ENCODE measurements at regions not wholly inside any gene's neighbourhood (a gene's known extent, or its start where the extent isn't known, plus 50 kb on each side); places are given as distances from the start of the nearest gene placed in this dataset.

DNA sequence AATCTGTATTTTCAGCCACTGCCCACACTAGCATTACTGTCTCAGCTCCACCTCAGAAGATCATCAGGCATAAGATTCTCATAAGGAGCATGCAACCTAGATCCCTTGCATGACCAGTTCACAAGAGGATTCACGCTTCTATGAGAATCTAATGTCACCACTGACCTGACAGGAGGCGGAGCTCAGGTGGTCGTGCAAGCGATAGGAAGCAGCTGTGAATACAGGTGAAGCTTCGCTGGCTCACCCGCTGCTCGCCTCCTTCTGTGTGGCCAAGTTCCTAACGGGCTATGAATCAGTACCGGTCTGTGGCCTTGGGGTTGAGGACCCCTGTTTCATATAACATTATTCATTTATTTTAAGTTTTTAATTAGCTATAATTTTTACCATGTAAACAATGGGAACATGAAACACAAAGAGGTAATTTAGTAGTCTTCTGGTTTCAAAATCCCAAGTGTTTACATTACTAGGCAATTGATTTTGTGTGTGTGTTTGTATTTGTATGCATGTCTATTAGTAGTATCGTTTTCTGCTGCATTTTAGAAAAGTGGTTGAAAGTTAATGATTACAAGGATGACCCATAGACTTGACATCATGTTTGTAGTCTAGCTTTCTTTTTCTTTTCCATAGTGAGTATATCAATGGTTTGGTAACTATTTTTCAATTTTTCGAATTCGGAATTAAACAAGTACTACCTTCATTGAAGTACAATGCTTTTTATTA is 159.4 kb downstream of the TENT4A start:
- DNase-seq, result no peak

DNA sequence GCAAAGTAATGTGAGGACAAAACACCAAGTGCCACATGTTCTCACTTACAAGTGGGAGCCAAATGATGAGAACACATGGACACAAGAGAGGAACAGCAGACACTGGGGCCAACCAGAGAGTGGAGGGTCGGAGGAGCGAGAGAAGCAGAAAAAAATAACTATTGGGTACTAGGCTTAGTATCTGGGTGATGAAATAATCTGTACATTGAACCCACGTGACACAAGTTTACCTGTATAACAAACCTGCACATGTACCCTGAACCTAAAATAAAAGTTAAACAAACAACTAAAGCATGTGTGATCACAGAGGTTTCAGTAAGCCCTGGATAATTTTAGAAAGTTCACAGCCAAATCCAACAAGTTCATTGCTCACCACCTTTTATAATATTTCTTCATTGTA is 160.1 kb downstream of the TENT4A start:
- no peak for DNase-seq

DNA sequence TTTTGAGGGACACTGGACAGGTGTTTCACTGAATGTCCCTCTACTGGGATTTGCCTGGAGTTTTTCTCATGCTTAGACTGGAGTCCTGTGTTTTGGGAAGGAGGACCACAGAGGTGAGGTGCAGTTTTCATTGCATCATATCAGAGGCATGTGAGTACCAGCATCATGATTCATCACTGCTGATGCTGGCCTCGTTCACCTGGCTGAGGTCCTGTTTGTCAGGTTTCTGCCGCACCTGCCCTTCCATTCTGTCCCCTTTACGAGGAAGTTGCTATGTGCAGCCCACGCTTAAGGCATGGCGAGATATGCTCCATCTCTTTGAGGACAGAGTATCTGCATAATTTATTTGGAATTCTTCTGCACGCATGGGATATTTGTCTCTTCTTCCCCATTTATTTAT is 162.1 kb downstream of the TENT4A start:
- no peak for DNase-seq

DNA sequence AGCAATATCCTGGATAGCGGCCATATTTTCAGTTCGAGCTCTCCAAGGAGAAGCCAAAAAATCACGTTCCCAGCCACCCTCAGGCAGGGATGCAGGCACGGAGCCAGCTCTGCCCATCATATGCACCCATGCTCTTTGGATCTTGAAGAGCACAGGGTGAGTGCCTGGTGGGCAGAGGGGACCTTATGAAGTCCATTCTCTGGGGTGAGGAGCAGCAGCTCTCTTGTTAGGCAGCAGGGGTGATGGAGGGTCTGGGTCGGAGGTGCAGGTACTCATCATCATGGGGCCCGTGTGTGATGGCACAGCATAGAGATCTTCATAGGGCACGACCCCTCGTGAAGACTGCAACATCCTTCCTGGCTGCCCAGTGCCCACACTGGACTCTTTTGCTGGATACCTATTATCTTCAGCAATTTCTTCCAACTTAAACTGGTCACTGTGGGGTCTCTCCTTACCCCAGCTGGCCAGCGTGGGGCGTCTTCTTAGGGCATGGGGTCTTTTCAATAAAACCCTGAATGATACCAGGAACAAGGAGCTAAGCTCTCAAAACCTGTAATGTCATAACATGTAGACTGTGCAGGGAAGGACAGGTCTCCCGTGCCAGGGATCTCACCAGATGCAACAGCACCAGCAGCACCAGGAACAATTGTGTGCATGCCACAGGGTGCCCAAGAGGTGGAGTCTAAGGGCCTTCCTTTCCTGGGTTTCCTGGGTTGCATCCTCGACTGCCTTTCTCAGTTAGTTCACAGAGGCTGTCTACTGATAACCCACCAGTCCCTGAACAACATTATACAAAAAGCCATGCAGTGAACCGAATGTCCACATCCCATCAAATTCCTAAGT is 165.0 kb downstream of the TENT4A start:
- no peak for DNase-seq

DNA sequence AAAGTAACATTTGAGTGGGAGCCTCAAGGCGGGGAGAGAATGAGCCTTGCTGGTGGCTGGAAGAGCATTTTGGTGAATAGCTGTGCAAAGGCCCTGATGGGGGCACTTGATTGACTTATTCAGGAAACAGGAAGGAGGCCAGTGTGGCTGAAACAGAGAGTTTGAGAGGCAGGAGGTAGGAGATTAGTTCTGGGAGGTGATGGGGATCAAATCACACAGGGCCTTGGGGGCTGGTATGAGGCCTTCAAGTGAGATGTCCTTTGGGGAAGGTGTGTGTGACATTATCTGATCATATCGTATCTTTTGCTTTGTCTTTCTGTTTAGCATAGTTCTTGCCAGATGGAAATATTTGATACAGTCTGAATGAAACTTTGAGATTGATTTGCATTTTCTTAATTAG is 172.3 kb downstream of the TENT4A start:
- no peak for DNase-seq

DNA sequence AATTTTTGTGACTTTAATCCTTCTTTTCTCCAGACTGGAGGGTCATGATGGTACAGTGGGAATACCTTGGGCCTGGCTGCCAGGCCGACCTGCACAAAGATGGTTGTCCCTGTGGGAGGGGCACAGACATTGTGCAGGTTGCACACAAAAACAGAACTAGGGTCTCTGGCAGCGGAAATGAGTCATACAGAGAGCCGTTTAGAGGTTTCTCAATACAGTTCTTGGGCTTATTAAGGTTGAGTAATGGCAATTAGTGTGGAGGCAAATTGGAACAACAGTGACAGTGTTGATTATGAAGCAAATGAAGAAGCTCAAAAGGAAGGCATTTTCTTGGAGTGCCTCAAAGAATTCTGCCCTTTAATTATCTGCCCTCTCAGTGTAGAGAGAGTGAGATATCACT is 173.6 kb downstream of the TENT4A start:
- no peak for DNase-seq

DNA sequence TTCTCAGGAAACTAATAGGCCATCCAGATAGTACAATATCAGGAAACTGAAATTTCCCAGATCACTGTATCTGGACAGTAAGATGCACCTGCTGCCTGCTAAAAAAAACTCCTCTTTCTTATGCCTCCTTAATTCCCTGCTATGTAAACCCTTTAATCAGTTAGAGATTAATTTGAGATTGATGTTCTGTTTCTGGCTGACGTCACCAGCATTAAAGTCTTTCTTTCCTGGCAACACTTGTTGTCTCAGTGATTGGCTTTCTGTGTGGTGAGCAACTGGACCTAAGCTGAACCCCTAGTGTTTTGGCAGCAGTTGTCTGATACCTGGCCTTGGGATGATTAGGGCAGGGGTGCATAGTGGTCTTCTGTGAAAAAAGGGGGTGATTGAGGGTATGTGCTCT is 175.8 kb downstream of the TENT4A start:
- DNase-seq, result no peak

DNA sequence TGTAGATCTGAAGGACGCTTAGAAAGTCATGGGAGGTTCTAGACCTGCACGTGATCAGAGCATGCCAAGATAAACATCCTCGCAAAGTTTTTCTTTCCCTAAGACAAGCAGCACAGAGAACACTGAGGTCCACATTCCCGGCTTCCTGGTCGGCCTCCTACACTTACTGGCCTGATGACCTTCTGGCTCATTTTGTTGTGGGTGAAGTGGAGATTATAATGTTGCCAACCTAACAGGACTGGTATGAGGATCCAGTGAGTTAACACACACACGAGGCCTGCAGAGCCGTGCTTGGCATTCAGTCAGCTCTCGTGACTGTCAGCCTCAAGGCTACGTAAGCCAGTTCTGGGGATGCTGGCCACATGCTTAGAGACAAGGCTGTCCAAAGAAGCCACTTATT is 186.0 kb downstream of the TENT4A start:
- DNase-seq, result no peak

DNA sequence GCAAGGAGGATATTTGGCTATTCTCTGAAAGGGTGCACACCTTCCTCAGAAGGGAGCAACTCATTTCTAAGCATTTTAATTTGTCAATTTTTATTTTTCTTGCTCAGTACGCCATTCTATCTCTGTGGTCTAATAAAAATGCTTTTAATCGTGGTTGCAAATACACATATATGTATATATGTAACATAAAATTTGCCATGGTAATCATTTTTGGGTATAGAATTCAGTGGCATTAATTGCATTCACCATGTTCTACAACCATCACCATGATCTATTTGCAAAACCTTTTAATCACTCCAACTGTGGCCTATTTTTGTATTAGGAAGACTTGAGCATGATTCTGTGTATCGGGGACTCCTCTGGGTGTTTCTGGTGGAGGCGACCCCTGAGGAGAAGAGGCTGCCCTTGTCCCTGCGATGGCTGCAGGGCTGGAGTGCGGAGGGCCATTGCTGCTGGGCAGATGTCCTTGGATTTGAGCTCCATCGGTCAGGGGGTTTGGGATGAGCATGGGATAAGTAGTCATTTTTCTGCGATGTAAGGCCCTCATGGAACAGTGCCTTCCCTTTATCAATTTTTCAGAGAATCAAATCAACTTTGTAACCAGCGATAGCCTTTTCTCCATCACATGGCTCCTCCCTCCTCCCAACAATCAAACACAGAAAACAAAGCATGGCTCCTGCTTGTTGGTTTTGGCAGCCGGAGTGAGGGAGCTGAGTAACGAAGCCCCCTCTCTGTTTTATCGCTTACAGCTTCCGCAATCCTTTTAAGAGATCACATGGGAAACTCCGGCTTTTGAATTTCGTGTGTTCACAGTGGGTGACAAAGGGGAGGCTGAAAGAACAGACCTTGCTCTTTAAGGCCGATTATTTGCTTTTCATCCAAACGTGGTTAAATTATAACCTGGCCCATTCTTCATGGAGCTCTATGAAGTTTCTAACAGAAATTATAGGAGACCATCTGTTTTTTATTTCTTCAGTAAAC is 187.3 kb downstream of the TENT4A start:
- DNase-seq, result peak; percentile 99

DNA sequence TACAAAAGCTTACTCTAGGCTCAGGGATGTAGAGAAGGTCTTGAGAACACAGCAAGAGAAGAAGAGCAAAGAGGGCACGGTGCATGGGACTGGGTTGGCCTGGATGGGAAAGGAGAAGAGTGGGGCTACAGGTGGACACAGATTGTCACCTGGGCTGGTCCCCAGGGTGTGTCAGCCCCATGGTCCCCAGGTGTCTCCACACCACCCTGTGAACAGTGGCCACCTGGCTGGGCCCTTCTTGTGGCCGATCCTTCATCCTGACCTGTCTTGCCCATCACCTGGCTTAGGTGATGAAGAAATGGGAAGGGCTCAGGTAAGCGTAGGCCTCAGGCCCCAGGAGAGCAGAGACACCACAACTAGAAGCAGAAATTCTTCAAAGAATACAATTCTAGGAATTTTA is 188.9 kb downstream of the TENT4A start:
- DNase-seq, result no peak

DNA sequence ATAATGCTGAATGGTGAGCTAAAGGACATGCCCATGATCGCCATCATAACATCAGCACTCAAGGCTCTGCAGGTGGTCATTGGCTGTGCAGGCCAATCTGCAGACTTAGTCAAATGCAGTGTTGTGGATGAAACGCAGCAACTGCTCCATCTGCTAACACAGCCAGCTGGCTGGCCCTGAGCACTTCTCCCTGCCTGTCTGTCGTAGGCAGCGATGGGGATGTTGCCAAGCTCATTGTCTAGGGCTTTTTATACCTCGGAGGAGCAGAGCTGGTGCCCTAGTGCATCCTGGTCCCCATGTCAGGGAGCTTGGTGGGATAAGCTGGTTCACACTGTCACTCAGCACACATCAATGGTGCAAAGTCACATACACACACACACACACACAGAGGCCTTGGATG is 189.4 kb downstream of the TENT4A start:
- peak; percentile 98 for DNase-seq

DNA sequence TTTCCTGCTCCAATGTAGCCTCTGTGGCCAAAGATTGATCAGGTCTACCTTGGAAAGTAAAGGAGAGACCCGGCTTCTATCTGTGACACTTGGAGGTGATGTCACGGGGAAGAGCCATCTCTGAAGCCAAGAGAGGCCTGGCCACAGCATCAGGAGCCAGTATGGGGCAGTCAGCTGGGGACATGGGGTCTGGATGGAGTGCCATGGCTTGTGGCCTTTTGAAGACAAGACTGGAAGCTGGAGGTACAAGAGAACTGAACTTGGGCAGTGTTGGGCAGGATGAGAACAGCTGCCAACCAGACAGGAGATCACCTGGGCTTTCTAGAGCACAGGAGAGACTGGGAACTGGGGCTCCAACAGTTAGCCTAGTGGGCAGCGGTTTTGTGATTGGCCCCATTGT is 190.7 kb downstream of the TENT4A start:
- DNase-seq, result no peak

DNA sequence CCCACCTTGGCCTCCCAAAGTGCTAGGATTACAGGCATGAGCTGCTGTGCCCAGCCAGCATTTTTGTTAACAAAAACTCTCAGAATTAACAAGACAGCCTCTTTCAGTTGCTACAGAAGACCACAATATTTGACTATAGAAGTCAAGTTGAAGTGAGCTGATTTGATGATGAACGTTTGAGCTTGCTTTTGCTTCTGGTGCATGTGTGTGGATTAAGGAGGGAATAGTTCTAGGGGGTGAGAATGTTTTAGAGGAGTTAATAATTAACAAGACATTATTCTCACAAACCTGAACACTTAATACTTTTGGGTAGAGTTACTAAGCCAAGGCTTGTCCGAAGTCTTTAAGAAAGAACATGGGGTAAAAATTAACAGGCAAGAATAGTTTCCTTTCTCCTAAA is 191.6 kb downstream of the TENT4A start:
- DNase-seq, result no peak

DNA sequence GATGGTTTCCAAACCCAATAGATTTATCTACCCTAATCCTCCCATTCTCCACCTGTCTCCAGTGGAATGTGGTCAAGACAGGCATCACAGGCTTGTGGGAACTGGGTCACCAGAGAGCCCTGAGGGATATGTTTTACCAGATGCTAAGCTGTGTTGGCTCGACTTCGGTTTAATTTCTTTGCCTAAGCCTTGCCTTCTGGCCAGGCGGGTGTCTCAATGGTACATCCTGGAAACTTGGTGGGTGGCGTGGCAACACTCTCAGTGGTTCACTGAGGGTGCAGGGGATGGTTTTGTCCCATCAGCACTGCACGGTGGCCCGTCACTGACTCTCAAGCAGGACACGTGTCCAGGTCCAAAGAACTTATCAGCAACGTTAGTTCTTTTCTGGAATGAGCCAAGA is 192.2 kb downstream of the TENT4A start:
- DNase-seq, result no peak

DNA sequence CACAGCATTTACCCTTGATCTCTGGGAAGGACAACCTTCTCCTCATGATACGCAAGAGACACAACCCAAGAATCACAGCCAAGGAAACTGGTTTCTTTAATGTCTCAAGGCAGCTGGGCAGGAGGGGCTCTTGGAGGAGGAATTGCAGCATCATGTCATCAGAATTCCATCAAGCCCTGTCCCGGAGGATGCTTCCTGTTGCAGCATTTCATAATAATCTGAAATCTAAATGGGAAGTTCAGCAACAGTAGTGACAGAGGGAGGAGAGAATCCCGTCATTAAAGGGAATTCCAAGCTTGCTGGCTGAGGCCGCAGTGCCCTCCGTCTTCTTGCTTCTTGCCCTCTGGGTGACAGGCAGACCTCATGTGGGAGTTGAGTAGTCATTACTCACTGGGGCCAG is 192.7 kb downstream of the TENT4A start:
- no peak for DNase-seq

DNA sequence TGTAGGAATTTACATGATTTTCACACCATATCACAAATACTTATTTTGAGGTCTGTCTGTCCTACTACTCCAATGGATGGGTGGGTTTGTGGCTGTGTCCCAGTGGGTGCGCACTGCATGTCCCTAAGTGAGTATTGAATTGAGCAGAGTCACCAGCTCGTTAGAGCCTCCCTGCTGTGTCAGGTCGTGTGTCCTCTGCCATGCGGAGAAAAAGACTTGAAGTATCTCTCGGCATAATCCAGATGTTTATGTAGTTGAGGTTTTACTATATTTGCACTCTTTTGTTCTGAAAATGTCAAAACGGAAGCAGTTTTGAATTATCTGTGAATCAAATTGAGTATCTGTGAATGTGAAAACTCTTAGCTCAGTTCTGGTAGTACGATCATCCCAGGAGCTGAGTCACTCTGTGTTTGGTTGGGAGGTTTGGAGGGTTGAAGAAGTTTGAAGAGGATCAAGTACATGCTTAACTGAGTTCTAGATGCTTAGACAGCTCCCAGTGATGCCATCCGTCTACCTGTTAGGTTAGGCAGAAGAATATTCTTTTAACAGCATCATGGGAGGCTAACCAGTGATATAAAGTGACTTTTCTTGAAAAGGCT is 194.2 kb downstream of the TENT4A start:
- no peak for DNase-seq

DNA sequence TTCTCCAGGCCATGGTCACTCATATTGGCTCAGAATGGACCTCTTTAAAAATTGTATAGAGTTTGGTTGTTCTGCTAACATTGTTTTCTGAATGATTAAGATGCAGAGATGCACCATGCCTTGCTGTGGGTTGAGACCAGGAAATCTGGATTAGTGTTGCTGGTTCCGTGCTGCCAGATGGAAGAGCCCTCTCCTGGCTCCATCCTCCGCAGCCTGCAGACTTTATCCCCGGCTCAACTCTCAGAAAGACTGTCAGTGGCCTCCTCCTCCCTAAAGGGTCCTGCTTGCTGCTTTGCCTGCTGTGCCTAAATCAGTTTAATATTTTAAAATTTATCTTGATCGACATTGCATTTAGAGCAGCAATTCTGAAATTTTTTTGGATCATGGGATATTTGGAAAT is 196.7 kb downstream of the TENT4A start:
- no peak for DNase-seq

DNA sequence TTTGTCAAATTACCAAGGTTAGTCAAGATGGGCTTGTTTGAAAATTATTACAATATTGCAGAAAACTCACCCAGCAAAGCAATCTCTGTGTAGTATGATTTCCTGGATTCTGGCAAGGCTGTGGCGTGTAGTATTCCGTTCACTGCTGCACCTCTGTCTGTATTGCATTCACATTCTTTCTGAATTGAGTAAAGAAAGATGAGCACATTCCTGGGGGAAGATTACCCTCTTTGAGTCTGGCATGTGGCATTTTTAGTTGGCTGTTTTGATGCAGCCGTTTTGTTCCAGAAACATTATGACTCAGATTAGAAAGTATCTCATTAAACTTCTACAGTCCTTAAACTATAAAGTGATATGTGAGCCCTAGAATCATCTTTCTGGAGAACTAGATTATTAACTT is 197.7 kb downstream of the TENT4A start:
- DNase-seq, result no peak

DNA sequence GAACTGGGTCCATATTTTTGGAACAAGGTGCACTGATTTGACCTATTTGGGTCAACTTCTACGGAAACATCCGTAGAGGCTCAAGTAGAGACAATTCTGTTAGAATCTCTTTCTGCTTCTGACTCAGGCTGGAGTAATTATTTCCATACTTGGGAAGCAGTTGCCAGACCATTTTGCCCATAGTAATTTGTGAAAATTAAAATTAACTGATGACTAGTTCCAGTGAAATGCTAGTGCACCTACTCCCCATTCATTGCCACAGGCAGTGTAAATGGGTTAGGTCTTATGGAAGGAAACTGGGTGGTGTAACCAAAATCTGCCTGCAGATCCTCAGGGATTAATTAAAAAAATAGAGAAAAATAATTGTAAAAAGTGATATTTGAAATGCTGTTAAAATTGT is 201.1 kb downstream of the TENT4A start:
- no peak for DNase-seq

DNA sequence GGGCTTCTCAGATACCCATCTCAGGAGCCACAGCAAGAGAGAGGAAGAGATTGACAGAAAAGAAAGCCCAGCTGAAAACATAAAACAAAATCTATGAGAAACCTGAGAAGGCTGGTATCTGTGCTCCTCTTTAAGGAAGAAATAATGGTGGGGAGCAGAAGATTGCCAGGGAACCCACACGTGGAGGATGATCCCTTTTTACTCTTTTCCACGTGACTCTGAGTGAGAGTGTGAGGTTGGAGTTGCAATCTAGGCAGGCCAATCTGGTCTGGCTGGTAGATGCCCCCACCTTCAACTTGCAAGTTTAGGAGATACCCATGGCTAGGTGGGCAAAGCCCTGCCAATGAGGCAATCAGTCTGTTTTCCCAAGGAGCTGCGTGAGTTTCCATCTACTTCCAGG is 202.3 kb downstream of the TENT4A start:
- DNase-seq, result no peak

DNA sequence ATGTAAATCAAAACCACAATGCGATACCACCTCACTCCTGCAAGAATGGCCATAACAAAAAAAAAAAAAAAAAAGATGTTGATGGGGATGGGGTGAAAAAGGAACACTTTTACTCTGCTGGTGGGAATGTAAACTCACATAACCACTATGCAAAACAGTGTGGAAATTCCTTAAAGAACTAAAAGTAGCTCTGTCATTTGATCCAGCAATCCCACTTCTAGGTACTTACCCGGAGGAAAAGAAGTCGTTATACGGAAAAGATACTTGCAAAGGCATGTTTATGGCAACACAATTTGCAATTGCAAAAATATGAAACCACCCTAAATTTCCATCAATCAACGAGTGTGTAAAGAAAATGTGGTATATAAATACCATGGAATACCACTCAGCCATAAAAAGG is 205.0 kb downstream of the TENT4A start:
- DNase-seq, result no peak

DNA sequence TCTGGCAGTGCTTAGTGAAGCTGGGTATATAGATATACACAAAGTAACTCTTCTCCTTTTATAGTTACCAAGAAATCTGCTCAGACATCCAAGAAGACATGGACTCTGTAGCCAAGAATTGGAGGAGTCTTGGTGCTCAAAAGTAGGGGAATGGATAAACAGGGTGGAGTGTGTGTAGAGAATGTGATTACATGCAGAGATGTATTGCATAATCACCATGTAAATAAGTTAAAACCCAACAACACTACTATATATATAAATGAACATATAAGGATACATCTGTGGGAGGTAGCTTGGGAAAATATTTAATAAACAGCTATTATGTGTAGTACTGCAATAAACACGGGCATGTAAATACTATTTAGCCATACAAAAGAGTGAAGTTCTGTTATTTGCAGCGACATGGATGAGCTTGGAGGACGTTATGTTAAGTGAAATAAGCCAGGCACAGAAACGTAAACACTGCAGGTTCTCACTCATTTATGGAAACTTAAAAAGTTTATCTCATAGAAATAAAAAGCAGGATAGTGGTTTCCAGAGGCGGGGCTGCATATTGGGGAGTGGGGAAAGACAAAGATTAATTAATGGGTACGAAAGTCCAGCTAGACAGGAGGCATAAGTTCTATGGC is 207.5 kb downstream of the TENT4A start:
- DNase-seq, result no peak

Data from NCI-H1694 (cell line).